MCF 10A (cell line): ENCODE measurements at regions not wholly inside any gene's neighbourhood (a gene's known extent, or its start where the extent isn't known, plus 50 kb on each side); places are given as distances from the start of the nearest gene placed in this dataset.

Source experiments
- BruUV-seq: library from RNA; stranded (reverse); fragments of 400-500 nt; replicated peaks from 2 replicates; lab custom pipeline; 2021; lab: Mats Ljungman, UMichigan
- CTCF ChIA-PET: fragments of 300-600 bp; sonication (Branson Sonifier 250); formaldehyde crosslinking; extraction: SDS; loops from one replicate; lab custom pipeline; 2021; ENCODE audit warnings: antibody characterized with exemption, inconsistent platforms; lab: Yijun Ruan, JAX
- POLR2A ChIA-PET: fragments of 300-600, 350-650 bp; sonication (Branson Sonifier 250); formaldehyde crosslinking; extraction: SDS; loops from one replicate; lab custom pipeline; 2020; ENCODE audit warnings: antibody characterized with exemption, inconsistent platforms; lab: Yijun Ruan, JAX
- DNase-seq: peaks from one replicate; pipeline ENCODE4 v3.0.0-alpha.2; 2018; ENCODE audit not compliant: unreplicated experiment
- H3K27ac Mint-ChIP-seq: one replicate; pipeline ENCODE4 v1.8.0; 2022; ENCODE audit warnings: mild to moderate bottlenecking, low read depth, mixed read lengths; ENCODE audit not compliant: unreplicated experiment
- H3K27me3 Mint-ChIP-seq: one replicate; pipeline ENCODE4 v1.8.0; 2022; ENCODE audit warnings: mixed read lengths; ENCODE audit not compliant: insufficient read depth, unreplicated experiment
- H3K36me3 Mint-ChIP-seq: one replicate; pipeline ENCODE4 v1.8.0; 2022; ENCODE audit warnings: mild to moderate bottlenecking, moderate library complexity, mixed read lengths; ENCODE audit not compliant: insufficient read depth, unreplicated experiment
- H3K4me1 Mint-ChIP-seq: one replicate; pipeline ENCODE4 v1.8.0; 2022; ENCODE audit warnings: mixed read lengths; ENCODE audit not compliant: insufficient read depth, unreplicated experiment
- H3K4me3 Mint-ChIP-seq: one replicate; pipeline ENCODE4 v1.8.0; 2022; ENCODE audit warnings: mild to moderate bottlenecking, moderate library complexity, mixed read lengths; ENCODE audit not compliant: unreplicated experiment
- H3K9me3 Mint-ChIP-seq: one replicate; pipeline ENCODE4 v1.8.0; 2022; ENCODE audit warnings: mixed read lengths; ENCODE audit not compliant: unreplicated experiment
- CTCF ChIP-seq: fragments of 200-600 bp; IDR thresholded peaks from one replicate; pipeline ENCODE4 v1.8.0; 2022; ENCODE audit warnings: antibody characterized with exemption, mild to moderate bottlenecking; ENCODE audit not compliant: unreplicated experiment
- intact Hi-C: fragments of 100-400 bp; cut with micrococcal nuclease; formaldehyde crosslinking; loops from 2 replicates; pipeline ENCODE4 v1.14.1; 2022

- H3K9me3 Mint-ChIP-seq, result peaks cover 50% of the 10 kb centered on the region
- no peaks in the 10 kb centered on the region for H3K27me3 Mint-ChIP-seq
- POLR2A ChIA-PET, result no interaction called here
- no peak for TF ChIP-seq CTCF
- no peak for DNase-seq
- intact Hi-C loops, result no loop called here
- CTCF ChIA-PET, result no interaction called here
- no peak overlapping the region for H3K4me3 Mint-ChIP-seq
- no peaks in the 10 kb centered on the region for H3K36me3 Mint-ChIP-seq
- H3K4me1 Mint-ChIP-seq, result no peaks in the 10 kb centered on the region
- BruUV-seq, result no TSS peak
- no peak overlapping the region for H3K27ac Mint-ChIP-seq
These were observed 1417.1 kb downstream of the BRD1 start for GRCh38 chr22:48410536-48410935.

GRCh38 chr22:48407256-48407955, 1420.3 kb downstream of the BRD1 start:
- DNase-seq, result no peak
- H3K4me1 Mint-ChIP-seq, result no peaks in the 10 kb centered on the region
- TF ChIP-seq CTCF, result no peak
- H3K27ac Mint-ChIP-seq, result no peak overlapping the region
- intact Hi-C loops, result no loop called here
- H3K4me3 Mint-ChIP-seq, result no peak overlapping the region
- POLR2A ChIA-PET, result no interaction called here
- BruUV-seq, result no TSS peak
- no peaks in the 10 kb centered on the region for H3K36me3 Mint-ChIP-seq
- peaks cover 48% of the 10 kb centered on the region for H3K9me3 Mint-ChIP-seq
- CTCF ChIA-PET, result interaction anchor here (0.6 kb wide), 2 partner anchors 26 to 646 kb away, joined by 3 read pairs; no protein-coding TSS in a partner anchor
- no peaks in the 10 kb centered on the region for H3K27me3 Mint-ChIP-seq

GRCh38 chr22:48406161-48406560, 1421.5 kb downstream of the BRD1 start:
- ChIA-PET POLR2A (no interaction called here), CTCF (no interaction called here)
- no TSS peak for BruUV-seq
- no peak for DNase-seq
- Mint-ChIP-seq H3K9me3 (peaks cover 50% of the 10 kb centered on the region), H3K27ac (no peak overlapping the region), H3K4me3 (no peak overlapping the region), H3K4me1 (no peaks in the 10 kb centered on the region), H3K36me3 (no peaks in the 10 kb centered on the region), H3K27me3 (no peaks in the 10 kb centered on the region)
- no peak for TF ChIP-seq CTCF
- intact Hi-C loops, result no loop called here

GRCh38 chr22:48405741-48406140, 1421.9 kb downstream of the BRD1 start:
- CTCF ChIA-PET, result no interaction called here
- Mint-ChIP-seq H3K36me3 (no peaks in the 10 kb centered on the region), H3K4me3 (no peak overlapping the region), H3K27me3 (no peaks in the 10 kb centered on the region), H3K27ac (no peak overlapping the region), H3K9me3 (peaks cover 52% of the 10 kb centered on the region), H3K4me1 (no peaks in the 10 kb centered on the region)
- intact Hi-C loops, result no loop called here
- no peak for TF ChIP-seq CTCF
- POLR2A ChIA-PET, result no interaction called here
- no TSS peak for BruUV-seq
- no peak for DNase-seq
